ENCODE measurements at regions not wholly inside any gene's neighbourhood (a gene's known extent, or its start where the extent isn't known, plus 50 kb on each side); places are given as distances from the start of the nearest gene placed in this dataset.

DNA sequence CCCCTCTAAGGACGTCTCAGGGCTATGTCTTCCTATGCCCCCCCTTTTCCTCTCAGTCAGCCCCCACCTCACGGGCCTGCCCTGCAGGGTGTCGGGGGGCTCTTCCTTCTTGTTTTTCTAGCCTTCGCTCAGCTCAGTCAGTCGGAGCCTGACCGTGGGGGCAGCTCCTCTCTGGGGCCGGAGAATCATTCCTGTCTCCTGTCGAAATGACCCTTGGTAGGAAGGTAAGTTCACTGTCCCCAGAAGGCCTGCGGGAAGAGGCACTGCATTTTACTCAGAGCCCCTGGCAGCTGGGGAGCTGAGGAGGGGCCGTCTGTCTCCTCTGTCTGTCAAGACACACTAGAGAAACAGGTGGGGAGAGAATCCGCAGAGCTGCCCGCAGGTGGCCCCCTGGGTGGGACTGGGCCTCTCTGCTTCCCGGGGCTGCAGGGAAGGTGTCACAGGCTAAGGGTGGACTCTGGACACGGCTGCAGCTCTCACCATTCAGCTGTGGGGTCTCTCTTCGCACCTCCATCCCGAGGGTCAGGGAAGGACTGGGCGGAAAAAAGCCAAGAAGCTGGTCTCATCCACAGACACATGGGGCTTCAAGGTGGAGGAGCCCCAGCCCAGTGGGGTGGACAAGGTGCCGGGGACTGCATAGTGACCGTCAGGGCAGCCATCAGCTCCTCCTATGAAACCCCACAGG is 112.8 kb upstream of the TNRC6C start:
- no peak for DNase-seq

DNA sequence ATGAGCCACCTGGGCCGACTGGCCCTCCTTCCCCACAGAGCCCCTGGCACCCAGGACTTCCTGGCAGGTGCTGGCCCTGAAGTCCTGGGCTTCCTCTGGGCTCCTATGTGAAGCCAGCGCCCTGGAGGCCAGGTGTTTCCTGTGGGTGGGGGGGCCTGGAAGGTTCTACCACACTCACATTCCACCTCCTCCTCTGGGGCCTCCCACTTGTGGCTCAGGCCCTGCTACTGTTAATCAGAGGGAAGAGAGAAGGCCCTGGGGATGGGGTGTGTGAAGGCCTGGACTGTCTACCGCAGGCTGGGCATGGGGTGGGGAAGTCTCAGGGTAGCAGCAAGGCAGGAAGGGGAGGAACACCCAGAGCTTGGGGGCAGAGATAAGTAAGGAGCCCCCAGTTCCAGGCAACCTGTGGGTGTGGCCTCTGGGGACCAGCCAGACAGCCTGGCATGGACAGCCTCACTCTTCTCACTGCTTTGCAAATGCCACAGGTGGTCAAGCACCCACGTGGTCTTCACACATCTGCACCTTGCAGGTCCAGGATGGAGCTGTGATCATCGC is 111.9 kb upstream of the TNRC6C start:
- no peak for DNase-seq

DNA sequence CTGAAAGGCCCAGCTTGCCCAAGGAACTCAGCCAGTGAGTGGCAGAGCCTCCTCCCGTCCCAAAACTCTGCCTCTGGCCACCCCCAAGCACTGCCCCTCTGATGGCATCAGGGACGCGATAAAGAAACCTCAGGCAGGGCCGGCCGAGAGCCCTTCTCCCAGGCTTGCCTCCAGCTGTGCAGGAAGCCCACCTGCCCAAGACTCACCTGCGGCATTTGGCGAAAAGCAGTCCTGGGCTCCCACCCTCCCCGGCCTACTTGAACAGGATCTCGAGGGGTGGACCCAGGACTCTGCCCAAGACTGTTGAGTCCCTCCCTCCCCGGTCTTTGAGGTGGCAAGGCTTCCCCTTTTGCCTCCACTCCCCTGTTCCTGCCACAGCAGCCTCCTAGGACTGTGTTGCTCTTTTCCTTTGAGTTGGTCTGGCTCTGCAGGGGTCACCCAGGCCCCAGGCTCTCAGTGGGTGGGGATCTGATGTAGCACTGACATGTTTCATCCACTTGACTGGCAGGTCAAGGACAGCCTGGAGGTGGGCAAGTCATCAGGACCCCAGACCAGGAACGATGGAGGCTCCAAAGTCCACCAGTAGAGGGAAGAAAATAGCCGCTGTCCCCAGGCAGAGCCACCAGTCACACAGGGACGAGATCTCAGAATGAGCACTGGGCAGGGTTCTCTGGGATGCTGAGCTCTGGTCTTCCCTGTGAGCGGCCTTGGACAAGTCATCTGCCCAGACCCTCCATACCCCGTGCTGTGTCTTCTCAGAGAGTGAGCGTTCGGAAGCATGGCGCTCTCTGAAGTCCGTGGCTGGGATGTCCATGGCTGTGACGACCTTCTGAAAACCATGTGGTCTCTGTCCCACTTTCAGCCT is 111.0 kb upstream of the TNRC6C start:
- no peak for DNase-seq

DNA sequence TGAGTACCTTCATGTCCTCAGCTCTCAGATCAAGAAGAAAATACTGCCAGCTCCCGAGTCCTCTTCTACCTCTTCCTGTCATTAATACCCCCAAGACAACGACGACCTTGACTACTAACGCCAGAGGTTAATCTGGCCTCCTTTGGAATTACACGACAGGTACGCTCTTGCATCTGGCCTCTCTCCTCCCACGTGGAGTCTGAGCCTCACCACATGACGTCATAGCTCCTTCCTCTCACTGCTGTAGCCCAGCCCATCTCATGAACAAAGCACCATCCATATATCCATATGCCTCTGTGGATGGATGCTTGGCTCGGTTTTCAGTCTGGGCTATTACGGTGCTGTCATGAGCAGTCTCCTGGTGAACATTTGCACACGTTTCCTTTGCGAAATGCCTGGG is 110.2 kb upstream of the TNRC6C start:
- no peak for DNase-seq

DNA sequence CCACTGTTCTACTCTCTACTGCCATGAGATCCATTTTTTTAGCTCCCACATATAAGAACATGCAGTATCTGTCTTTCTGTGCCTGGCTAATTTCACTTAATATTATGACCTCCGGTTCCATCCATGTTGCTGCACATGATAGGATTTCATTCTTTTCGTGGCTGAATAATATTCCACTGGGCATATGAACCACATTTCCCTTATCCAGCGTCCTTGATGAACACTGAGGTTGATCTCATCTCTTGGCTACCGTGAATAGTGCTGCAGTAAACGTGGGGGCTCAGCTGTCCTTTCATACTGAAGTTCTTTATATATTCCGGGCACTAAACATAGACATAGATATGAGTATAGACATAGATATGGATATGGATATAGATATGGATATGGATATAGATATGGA is 109.3 kb upstream of the TNRC6C start:
- DNase-seq: no peak

DNA sequence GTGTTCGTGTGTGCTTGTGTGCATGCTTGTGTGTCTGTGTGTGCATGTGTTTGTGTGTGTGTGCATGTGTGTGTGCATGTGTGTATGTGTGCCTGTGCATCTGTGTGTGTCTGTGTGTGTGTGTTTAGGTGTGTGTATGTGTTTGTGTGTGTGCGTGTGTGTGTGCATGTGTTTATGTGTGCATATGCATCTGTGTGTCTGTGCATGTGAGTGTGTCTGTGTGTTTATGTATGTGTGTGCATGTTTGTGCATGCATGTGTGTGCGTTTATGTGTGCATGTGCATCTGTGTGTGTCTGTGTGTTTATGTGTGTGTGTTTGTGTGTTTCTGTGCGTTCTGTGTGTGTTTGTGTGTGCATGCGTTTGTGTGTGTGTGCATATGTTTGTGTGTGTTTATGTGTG is 106.6 kb upstream of the TNRC6C start:
- no peak for DNase-seq

DNA sequence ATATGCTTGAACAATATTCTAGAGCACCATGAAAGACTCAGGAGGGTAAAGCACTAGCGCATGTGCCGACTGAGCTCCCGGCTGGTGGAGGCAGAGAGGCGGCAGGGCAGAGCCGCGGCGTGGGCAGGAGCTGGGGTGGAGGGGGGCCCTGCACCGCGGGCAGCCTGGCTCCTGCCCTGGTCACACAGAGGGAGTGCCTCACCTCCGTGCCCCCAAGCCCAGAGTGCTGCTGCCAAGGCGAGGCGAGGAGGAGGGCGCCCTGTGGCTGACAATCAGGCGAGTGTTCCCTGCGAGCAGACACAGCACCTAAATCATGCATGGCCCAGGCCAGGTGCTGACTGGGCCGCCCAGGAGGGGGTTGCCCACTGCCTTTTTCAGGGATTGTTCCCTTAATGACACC is 105.8 kb upstream of the TNRC6C start:
- no peak for DNase-seq

DNA sequence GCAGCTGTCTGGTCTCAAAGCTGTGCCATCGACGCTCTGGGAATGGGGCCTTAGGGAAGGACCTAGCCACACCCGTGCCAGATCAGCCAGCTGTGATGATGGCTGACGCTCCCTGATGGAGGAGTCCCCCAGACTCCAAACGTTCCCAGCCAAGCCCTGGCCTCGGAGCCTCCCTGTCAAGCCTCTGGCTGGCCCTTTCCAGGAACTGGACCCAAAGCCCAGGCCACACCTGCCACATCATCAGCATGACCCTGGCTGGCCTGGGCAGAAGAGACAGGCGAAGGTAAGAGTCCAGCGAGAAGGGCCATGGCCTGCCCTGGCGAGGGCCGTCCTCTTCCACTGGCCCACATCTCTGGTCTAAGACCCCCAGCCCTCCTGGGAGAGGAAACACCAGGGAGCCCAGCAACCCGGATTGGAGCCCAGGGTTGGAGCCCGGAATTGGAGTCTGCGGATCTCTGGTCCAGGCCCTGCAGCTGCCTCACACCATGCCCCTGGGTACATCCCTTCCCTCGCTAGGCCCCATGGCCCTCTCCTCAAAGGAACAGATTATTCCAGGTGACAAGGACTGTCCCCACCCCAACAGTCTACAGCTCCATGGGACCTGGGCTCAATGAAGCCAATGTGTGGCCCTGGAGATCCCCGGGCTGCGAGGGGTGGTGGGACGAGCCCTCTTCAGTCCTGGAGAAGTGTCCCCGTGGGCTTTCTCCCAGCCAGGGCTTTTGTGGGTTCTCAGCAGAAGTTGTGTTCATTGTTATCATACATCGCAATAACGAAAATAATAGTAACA is 105.1 kb upstream of the TNRC6C start:
- no peak for DNase-seq

DNA sequence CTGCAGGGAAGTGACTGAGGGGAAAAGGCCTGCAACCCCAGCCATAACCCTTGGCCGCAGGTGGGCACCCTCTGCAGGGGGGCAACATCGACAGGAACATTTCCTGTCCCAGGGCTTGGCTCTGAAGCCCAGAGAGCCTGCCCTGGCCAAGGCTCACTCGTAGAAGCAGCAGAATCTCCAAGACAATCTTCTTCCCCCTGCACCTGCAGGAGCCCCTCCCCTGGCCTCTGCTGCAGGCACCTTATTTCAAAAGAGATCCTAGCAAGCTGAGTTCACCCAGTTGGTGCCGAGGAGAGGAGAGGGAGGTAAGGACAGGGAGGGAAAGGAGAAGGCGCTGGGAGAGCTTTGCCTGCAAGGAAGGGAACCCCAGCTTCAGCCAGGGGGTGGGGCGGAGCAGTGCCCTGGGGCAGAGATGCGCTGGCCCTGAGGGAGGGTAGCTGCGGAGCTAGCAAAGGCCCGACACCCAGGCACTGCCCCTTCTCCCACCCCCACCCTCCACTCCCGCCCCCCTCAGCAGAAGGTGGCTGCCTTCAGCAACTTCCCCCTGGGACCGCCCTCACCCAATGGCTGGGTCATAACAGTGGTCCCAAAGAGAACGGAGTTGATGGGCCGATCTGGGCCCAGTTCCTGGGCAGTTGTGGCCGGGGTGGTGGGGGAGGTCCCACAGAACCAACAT is 104.3 kb upstream of the TNRC6C start:
- no peak for DNase-seq

DNA sequence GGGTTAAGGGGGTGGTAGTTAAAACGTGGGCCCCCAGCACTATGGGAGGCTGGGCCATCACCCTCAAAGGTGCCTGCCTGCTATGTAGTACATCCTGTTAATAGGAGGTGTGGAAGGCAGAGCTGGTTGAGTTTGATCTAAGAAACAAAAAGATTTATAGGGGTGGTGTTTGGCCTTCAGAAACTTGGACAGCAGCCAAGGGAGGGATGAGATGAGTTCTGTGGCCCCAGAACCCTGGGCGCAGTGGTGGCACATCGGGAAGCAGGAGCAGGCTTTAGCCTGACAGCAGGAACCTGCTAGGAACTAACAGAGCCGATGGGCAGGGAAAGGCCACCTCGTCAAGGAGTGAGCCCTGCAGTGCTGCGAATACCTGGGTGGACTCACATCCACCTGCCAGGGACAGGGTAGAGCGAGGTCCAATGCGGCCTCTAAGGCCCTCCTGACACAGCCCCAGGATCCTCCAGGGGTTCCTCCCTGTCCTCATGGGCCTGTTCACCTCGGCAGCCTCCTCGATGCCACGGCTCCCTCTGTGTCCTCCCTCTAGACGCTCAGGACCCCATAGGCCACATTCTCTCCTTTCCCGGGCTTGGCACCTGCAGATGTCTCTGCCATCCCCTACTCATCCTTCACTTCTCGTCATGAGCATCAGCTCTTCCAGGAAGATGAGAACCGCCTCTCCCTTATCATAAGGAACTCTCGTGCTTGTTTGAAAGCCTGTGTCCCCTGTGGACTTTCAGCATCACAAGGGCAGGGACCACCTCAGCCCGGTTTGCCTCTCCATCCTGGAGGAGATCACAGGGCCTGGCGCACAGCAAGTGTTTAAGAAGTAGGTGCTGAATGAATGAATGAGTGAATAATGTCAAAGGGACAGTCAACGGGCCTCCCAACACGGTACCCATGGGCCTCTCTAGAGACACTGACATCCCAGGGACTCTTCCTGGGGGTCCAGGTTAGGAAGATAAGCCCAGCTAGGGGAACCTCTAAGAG is 103.5 kb upstream of the TNRC6C start:
- no peak for DNase-seq

DNA sequence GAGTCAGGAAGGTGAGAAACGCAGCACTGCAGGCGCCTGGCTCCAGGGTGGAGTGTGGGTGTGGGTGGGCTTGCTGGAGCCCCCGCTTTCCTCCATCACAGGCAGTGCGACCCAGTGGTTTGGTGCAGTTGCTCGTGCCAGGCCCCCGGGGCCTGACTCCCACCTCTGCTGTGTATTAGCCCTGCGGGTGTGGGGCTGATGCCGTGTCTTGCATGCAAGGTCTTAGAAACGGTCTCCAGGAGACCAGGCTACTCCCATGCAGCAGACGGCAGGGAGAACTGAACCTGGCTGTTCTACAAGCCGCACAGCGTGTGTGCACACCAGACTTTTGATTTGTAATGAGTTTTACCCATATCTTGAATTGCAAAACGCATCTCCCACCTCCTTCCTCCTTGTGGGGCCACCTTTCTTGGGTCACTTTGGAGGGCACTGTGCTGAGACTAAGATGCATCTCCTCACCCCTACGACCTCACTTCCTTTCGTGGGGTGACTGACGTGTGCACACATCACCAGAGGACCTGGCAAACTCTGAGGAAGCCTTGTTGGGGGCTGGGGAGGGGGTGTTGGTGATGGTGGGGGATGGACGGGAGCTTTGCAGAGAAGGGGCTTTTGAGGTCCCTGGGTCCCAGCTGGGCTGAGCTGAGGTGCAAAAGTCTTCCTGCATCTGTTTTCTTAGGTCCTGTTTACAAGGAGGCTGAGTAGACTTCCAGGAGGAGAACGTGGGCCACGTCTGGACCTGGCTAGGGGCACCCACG is 101.8 kb upstream of the TNRC6C start:
- no peak for DNase-seq

DNA sequence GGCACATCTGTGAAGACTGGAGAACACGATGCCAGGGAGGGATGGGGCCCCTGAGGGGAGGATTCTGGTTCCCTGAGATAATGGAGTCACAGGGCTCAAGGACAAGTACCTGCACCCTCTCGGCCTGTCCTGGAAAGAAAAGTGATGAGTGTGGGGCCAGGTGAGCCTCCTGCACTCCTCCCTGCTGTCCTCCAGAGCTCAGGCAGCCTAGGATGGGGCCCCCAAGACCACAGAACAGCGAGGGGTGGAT is 101.3 kb upstream of the TNRC6C start:
- no peak for DNase-seq

DNA sequence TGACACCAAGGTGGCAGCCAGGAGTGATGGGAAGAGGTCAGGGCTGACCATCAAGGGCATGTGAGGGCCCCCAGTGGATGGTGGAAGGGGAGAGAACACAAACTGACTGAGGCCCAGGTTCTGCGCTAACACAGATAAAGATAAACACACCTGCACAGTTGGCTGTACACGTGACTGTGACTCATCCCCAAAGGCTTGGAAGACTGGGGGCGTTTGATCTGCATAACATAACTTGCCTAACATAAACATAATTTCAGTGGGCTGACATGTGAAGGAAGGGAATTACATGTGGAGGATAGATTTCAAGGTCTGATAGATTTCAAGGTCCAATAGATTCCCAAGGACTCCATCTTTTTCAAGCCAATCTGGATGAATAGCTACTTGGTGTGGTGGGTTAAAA is 100.9 kb upstream of the TNRC6C start:
- no peak for DNase-seq

DNA sequence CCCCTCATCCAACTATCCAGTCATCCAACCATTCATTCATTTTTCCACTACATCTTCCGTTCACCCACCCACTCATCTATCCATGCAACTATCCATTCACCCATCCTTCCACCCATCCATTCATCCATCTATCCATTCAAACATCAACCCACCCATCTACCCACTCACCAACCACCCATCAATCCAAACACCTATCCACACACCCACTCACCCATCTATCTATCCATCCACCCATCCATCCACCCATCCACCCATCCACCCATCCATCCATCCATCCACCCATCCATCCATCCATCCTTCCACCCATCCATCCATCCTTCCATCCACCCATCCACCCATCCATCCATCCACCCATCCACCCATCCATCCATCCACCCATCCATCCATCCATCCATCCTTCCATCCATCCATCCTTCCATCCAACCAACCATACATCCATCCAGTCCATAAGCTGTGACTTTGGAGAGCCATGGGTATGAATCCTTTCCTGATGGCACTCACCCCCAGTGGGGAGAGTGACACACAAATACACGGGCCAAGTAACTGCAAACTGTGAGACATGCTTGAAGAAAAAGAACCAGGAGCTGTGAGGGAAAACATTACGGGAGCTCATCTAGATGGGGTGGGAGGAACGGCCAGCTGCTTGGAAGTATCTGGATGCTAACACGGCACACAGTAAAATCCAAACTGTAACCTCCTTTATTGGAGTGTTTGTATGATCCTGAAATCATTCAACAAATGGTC is 100.0 kb upstream of the TNRC6C start:
- DNase-seq: no peak

DNA sequence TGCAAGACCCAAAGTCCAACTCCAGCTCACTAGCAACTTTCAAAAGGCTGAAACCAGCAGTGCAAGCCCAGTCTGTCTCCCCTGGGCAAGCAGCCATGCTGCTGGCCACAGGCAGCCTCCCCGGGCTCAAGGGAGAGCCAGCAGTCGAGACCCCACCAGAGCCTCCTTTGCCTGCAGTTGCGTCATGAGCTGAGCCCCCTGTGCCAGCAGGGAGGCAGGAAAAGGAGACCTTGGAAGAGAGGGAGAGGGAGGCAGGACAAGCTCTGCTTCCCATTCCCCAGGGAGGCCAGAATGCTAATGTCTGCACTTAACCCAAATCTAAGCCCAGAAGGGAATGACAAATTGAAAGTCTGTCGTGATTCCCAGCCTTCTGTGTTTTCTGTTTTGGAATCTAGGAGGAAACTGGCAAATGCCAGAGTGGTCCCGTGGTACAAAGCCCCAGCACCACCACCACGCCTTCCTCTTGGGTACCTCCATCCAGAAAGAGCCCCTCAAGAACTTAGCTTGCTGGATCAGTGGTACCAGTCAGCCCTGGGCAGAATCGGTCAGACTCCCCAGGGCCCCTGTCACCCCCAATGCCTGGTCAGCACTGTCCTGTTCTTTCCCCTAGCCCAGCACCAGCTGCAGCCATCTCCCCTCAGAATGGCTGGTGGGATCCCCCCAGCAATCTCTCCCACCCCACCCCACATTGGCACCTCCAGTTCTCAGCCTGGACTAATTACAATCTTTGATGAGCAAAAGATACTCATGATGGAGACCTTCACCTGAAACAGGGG is 99.3 kb upstream of the TNRC6C start:
- DNase-seq: no peak

DNA sequence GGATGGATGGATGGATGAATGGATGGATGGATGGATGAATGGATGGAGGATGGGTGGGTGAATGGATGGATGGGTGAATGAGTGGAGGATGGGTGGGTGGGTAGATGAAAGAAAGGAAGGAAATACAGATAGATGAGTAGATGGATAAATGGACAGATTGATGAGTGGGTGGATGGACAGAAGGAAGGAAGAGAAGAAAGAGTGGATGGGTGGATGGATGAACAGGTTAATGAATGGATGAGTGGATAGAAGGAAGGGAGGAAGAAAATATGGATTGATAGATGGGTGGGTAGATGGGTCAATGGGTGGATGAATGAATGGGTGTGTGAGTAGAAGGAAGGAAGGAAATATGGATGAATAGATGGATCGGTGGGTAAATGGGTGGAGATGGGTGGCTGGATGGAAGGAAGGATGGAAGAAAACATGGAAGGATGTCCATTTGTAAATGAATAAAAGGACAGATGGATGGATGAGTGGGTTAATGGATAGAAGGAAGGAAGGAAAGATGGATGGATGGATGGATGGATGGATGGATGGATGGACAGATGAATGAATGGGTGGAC is 97.3 kb upstream of the TNRC6C start:
- no peak for DNase-seq

DNA sequence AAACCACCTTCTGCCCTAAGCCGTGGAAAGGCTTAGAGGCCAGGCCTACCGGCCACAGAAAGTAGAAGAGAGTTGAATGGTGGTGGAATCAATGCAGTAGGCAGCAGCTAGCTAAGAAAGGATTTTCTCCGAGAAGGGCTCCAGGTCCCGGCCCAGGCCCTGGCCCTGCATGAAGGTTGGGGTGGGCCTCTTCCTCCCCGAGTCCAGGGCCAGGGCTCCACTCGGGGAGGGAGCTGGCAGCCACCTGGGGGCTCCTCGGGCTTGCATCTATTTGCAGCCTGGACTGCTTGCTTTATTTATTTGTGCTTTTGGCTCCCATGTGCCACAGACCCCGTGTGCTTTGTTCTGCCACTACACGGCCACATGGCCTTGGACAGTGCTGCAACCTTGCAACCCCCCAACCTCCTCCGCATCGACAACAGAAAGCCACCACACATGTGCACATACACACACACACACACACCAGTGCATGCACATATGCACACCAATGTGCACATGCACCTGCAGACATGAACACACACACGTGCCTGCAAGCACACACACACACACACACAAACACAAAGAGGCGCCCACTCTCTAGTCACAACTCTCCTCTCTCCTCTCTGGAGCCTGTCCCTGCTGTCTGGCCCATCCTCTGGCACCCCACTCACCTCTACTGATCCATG is 96.4 kb upstream of the TNRC6C start:
- no peak for DNase-seq

Data from inflammatory macrophage (primary cell).